DMS53 treated with DMSO at 0.1 percent for 48 hours (cell line): ENCODE measurements at regions not wholly inside any gene's neighbourhood (a gene's known extent, or its start where the extent isn't known, plus 50 kb on each side); places are given as distances from the start of the nearest gene placed in this dataset.
"Not testable (repeated sequence)": the region's sequence is repeated elsewhere in the genome, so short reads cannot be mapped to it uniquely, and the experiment has no call there.

Experiments
- DNase-seq: peaks from one replicate; lab custom pipeline; 2025; ENCODE audit not compliant: unreplicated experiment; lab: John Stamatoyannopoulos, UW

GRCh38 chr2:111464367-111464766 lies 343.7 kb downstream of the BCL2L11 start:
- DNase-seq = not testable (repeated sequence)

- DNase-seq = not testable (repeated sequence)
Measured at GRCh38 chr2:111465521-111465920, 344.8 kb downstream of the BCL2L11 start.

GRCh38 chr2:111466744-111467143 lies 346.0 kb downstream of the BCL2L11 start:
- not testable (repeated sequence) for DNase-seq

GRCh38 chr2:111470924-111471323 lies 350.2 kb downstream of the BCL2L11 start:
- DNase-seq = not testable (repeated sequence)

- DNase-seq = not testable (repeated sequence)
Measured at GRCh38 chr2:111471791-111472530, 351.2 kb downstream of the BCL2L11 start.

- not testable (repeated sequence) for DNase-seq
Measured at GRCh38 chr2:111472844-111473403, 352.2 kb downstream of the BCL2L11 start.

GRCh38 chr2:111473522-111473921 lies 352.8 kb downstream of the BCL2L11 start:
- DNase-seq = not testable (repeated sequence)

- DNase-seq = not testable (repeated sequence)
Measured at GRCh38 chr2:111474198-111474705, 353.5 kb downstream of the BCL2L11 start.

GRCh38 chr2:111478335-111478734 lies 357.6 kb downstream of the BCL2L11 start:
- DNase-seq = not testable (repeated sequence)

- DNase-seq = not testable (repeated sequence)
Measured at GRCh38 chr2:111478871-111479318, 358.2 kb downstream of the BCL2L11 start.

- not testable (repeated sequence) for DNase-seq
Measured at GRCh38 chr2:111480016-111480625, 359.4 kb downstream of the BCL2L11 start.

- not testable (repeated sequence) for DNase-seq
Measured at GRCh38 chr2:111480633-111481032, 359.9 kb downstream of the BCL2L11 start.

- DNase-seq = not testable (repeated sequence)
Measured at GRCh38 chr2:111481219-111481618, 360.5 kb downstream of the BCL2L11 start.

- not testable (repeated sequence) for DNase-seq
Measured at GRCh38 chr2:111482987-111483679, 362.4 kb downstream of the BCL2L11 start.

- DNase-seq = not testable (repeated sequence)
Measured at GRCh38 chr2:111484097-111484496, 363.4 kb downstream of the BCL2L11 start.

GRCh38 chr2:111485895-111486294 lies 365.2 kb downstream of the BCL2L11 start:
- DNase-seq = not testable (repeated sequence)

- DNase-seq = not testable (repeated sequence)
Measured at GRCh38 chr2:111488451-111488850, 367.7 kb downstream of the BCL2L11 start.

- not testable (repeated sequence) for DNase-seq
Measured at GRCh38 chr2:111489460-111489859, 368.7 kb downstream of the BCL2L11 start.

GRCh38 chr2:111491181-111491580 lies 370.5 kb downstream of the BCL2L11 start:
- not testable (repeated sequence) for DNase-seq

- not testable (repeated sequence) for DNase-seq
Measured at GRCh38 chr2:111491614-111492013, 370.9 kb downstream of the BCL2L11 start.
